ENCODE measurements at regions not wholly inside any gene's neighbourhood (a gene's known extent, or its start where the extent isn't known, plus 50 kb on each side); places are given as distances from the start of the nearest gene placed in this dataset.

- TF ChIP-seq, protein P1, sequence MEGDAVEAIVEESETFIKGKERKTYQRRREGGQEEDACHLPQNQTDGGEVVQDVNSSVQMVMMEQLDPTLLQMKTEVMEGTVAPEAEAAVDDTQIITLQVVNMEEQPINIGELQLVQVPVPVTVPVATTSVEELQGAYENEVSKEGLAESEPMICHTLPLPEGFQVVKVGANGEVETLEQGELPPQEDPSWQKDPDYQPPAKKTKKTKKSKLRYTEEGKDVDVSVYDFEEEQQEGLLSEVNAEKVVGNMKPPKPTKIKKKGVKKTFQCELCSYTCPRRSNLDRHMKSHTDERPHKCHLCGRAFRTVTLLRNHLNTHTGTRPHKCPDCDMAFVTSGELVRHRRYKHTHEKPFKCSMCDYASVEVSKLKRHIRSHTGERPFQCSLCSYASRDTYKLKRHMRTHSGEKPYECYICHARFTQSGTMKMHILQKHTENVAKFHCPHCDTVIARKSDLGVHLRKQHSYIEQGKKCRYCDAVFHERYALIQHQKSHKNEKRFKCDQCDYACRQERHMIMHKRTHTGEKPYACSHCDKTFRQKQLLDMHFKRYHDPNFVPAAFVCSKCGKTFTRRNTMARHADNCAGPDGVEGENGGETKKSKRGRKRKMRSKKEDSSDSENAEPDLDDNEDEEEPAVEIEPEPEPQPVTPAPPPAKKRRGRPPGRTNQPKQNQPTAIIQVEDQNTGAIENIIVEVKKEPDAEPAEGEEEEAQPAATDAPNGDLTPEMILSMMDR (IDR thresholded peaks at IDR 0.05; ENCODE audit: insufficient read depth, low read length, poor library complexity, severe bottlenecking) = no peak
- Histone ChIP-seq H3K4me3 (replicated peaks; ENCODE audit: low read depth, low read length) (no peak overlapping the region), H3K27me3 (replicated peaks; ENCODE audit: control insufficient read depth, insufficient read depth, low read length) (no peaks in the 10 kb centered on the region), H3K36me3 (ENCODE audit: control insufficient read depth, insufficient read depth, low read length) (no peaks in the 10 kb centered on the region)
- no peak for DNase-seq (ENCODE audit: extremely low read depth, insufficient read length)
Observed at GRCh38 chr14:56868660-56869059, 58.4 kb upstream of the OTX2 start.

DNA sequence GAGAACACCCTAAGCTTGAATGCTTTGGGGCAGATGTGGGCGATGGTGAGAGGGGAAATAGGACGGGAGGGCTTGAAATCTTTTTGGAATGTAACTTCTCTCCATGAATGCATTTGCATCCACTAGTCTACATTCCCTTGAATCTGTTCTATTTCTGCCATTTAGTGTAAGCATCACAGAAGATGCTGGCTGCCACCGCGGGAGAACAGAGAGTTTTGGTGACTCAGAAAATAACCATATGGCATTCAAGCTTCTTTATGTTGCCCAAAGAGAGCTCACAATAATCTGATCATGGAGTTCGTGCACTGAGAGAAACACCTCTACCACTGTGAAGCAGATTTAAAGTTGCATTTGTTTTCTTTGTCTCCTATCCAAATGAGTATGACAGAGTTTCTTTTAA, 52.6 kb upstream of the OTX2 start:
- TF ChIP-seq, protein P1 (IDR thresholded peaks at IDR 0.05; ENCODE audit: insufficient read depth, low read length, poor library complexity, severe bottlenecking) = no peak
- DNase-seq (ENCODE audit: extremely low read depth, insufficient read length) = no peak

GRCh38 chr14:56860441-56860840, 50.2 kb upstream of the OTX2 start:
- Histone ChIP-seq H3K36me3 (ENCODE audit: control insufficient read depth, insufficient read depth, low read length) (no peaks in the 10 kb centered on the region), H3K4me3 (replicated peaks; ENCODE audit: low read depth, low read length) (no peak overlapping the region), H3K27me3 (replicated peaks; ENCODE audit: control insufficient read depth, insufficient read depth, low read length) (no peaks in the 10 kb centered on the region; the same call in 1 of the 2 replicates)
- TF ChIP-seq, protein P1 (IDR thresholded peaks at IDR 0.05; ENCODE audit: insufficient read depth, low read length, poor library complexity, severe bottlenecking) = no peak
- no peak for DNase-seq (ENCODE audit: extremely low read depth, insufficient read length)

More for the DNA sequence above, 52.6 kb upstream of the OTX2 start:
- H3K4me3 ChIP-seq (replicated peaks; ENCODE audit: low read depth, low read length) = no peak overlapping the region
- H3K27me3 ChIP-seq (replicated peaks; ENCODE audit: control insufficient read depth, insufficient read depth, low read length) = no peaks in the 10 kb centered on the region
- no peaks in the 10 kb centered on the region for H3K36me3 ChIP-seq (ENCODE audit: control insufficient read depth, insufficient read depth, low read length)

Measured in GM06990 (cell line).